RCC 7860 (cell line): ENCODE measurements at regions not wholly inside any gene's neighbourhood (a gene's known extent, or its start where the extent isn't known, plus 50 kb on each side); places are given as distances from the start of the nearest gene placed in this dataset.
"Not testable (repeated sequence)": the region's sequence is repeated elsewhere in the genome, so short reads cannot be mapped to it uniquely, and the experiment has no call there.

Source experiments
- DNase-seq: peaks from one replicate; pipeline ENCODE4 v3.0.0-alpha.2; 2015; ENCODE audit warnings: low spot score
- FAIRE-seq: peaks from 2 replicates; lab custom pipeline; 2012; peaks lifted over from hg19 to GRCh38; lab: Jason Lieb, UNC

DNA sequence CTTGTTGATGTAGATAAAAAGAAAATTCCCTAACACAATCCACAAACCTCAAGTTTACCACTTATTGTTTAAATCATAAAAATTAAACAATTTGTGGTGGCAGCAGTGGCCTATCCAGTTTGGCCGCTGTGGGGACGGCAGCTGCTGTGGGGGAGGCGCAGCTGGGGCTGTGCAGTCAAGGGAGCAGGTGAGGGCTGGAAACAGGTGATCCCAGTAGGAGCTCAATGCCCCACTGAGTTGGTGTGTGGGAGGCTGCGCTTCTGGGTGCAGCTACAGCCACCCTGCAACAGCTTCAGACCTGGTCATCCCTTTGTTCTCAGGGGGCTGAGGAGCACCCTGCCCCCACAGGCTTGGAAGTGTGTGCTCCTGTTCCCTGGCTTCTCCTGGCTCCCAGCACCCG is 266.0 kb upstream of the FSIP2 start:
- DNase-seq, result no peak
- FAIRE-seq, result no peak

DNA sequence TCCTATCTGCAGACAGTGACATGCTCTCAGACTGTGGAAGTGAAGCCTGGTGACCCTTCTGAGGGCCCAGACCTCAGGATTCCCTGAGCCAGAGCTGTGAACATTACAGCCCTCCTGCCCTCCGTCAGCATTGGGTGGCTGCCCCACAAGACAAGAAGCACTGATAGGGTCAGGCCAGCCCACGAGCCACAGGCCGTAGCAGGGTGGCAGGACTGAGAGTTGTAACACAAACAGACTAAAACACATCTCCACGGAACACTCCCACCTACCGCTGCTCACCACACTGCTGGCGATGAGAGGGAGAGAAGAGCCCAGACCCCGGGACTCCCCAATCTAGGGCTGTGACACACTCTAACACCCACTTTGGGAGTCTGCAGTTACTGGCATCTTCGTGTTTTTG is 264.8 kb upstream of the FSIP2 start:
- DNase-seq (no peak), FAIRE-seq (no peak)

- DNase-seq, result no peak
- no peak for FAIRE-seq
Measured at GRCh38 chr2:185475914-185476313, 262.7 kb upstream of the FSIP2 start.

- FAIRE-seq, result no peak
- DNase-seq, result no peak
Measured at GRCh38 chr2:185477452-185477851, 261.2 kb upstream of the FSIP2 start.

DNA sequence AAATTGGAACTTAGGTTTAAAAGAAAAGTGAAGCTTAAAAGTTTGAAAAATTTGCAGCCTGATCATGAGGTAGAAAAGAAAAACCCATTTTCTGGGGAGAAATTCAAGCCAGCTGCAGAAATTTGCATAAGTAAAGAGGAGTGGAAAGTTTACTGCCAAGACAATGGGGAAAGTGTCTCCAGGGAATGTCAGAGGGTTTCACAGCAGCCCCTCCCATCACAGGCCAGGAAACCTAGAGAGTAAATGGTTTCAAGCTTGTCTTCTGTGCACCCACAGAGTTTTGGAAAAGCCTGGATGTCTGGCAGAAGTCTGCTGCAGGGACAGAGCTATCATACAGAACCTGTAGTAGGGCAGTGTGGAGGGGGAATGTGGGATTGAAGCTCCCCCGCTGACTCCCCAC is 254.0 kb upstream of the FSIP2 start:
- DNase-seq (no peak), FAIRE-seq (no peak)

DNA sequence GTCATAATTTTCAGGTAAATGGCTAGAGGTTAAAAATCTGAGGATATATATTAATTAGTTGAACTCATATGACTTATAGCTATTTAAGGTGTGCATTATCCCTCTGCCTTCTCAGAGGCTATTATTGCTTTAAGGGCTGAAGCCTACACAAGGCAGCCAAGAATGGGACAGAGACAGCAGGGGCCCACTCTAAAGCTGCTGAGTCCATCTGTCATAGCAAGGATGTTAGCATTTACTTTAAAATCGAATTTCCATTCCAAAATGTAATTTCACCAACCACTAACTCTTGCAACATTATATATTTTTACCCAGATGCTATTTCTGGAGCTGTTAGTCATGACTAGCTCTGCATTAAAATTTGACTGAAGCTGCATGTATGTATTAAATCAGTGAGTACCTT is 236.3 kb upstream of the FSIP2 start:
- DNase-seq (no peak), FAIRE-seq (no peak)

DNA sequence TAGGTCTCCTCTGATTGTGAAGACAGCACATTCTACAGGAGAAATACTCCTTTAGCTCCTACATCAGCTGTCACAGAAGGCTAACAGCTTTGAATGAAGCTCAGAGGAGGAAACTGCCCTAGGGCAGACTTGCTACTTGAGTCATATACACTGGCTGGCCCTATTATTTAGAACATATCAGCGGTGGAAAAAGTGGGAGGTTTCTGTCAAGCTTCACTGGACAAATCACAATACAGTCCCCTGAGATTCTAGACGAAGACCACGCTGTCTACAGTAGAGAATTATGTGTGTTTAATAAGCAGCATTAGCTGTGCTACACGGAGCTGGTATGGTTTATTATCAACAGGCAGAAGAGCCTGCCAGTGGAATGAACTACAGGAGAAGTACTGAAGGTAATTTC is 230.9 kb upstream of the FSIP2 start:
- no peak for DNase-seq
- FAIRE-seq, result no peak

- FAIRE-seq, result no peak
Measured at GRCh38 chr2:185510060-185510459, 228.5 kb upstream of the FSIP2 start.

DNA sequence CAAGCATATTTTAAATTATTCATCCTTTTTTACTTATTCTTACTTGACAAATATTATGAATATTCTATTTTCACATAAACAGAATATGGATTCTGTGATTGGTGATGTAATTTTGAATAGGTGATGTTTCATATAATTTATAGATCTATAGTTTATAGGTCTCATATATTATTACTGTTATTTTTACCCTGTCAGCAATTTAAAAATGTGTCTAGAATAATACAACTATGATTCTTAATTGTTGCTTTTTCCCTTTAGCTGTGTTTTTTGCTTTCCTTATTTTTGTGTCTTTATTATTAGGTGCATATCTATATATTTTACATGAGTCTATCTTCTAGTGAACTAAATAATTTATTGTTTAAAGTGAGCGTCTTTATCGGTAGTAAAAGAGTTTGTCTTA is 226.7 kb upstream of the FSIP2 start:
- no peak for FAIRE-seq
- no peak for DNase-seq

More at GRCh38 chr2:185510060-185510459, 228.5 kb upstream of the FSIP2 start:
- DNase-seq, result no peak

- DNase-seq, result no peak
- no peak for FAIRE-seq
Measured at GRCh38 chr2:185522472-185522871, 216.1 kb upstream of the FSIP2 start.

GRCh38 chr2:185524242-185524641 is 214.4 kb upstream of the FSIP2 start:
- not testable (repeated sequence) for DNase-seq, FAIRE-seq

- DNase-seq, result no peak
- no peak for FAIRE-seq
Measured at GRCh38 chr2:185526161-185526560, 212.4 kb upstream of the FSIP2 start.

DNA sequence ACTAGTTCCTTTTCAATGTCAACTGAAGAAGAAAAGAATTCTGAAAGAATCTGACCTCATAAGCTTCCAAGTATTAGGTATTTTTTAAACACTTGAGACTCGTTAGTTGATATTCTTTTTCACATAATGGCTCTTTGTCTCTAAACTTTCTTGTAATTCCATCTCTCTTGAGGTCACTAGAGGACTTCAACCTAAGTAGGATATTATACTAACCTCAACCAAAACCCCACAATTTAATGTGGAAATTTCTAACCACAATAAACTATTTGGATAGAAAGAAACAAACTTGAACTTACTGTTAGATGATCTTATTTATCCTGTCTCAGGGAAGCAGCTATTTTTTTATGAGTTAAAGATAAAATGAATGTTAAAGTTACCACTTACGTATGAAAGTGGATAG is 206.9 kb upstream of the FSIP2 start:
- no peak for FAIRE-seq

DNA sequence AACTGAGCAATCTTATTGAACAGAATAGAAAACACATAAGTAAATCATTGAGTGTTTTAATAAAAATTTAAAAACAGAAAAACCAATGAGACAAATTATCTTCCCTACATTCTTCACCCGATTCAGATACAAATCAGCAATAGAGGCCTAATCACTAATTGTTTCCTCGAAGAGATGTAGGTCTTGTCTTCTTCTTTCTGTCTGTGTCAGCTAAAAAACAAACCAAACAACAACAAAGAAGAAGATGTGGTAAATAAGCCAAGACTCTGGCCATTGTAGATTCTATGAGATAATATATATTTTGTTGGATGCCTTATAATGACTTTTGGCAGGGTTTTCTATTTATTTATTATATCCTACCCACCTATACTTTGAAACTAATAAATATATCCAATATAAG is 200.9 kb upstream of the FSIP2 start:
- no peak for DNase-seq
- FAIRE-seq, result no peak

More for the DNA sequence above, 206.9 kb upstream of the FSIP2 start:
- no peak for DNase-seq

- FAIRE-seq (no peak), DNase-seq (no peak)
Measured at GRCh38 chr2:185567196-185567595, 171.4 kb upstream of the FSIP2 start.

GRCh38 chr2:185567940-185568339 is 170.7 kb upstream of the FSIP2 start:
- FAIRE-seq (no peak), DNase-seq (no peak)

GRCh38 chr2:185578322-185578721 is 160.3 kb upstream of the FSIP2 start:
- FAIRE-seq (no peak), DNase-seq (no peak)

- DNase-seq, result peak; percentile 97
- peak; percentile 97 for FAIRE-seq
Measured at GRCh38 chr2:185583058-185583816, 155.4 kb upstream of the FSIP2 start.

GRCh38 chr2:185585165-185585564 is 153.4 kb upstream of the FSIP2 start:
- DNase-seq, FAIRE-seq: not testable (repeated sequence)

- DNase-seq, FAIRE-seq: not testable (repeated sequence)
Measured at GRCh38 chr2:185591276-185591675, 147.3 kb upstream of the FSIP2 start.

GRCh38 chr2:185607945-185608344 is 130.7 kb upstream of the FSIP2 start:
- DNase-seq (no peak), FAIRE-seq (no peak)

- FAIRE-seq, result peak; percentile 80
- peak; percentile 22 for DNase-seq
Measured at GRCh38 chr2:185608799-185609198, 129.8 kb upstream of the FSIP2 start.

DNA sequence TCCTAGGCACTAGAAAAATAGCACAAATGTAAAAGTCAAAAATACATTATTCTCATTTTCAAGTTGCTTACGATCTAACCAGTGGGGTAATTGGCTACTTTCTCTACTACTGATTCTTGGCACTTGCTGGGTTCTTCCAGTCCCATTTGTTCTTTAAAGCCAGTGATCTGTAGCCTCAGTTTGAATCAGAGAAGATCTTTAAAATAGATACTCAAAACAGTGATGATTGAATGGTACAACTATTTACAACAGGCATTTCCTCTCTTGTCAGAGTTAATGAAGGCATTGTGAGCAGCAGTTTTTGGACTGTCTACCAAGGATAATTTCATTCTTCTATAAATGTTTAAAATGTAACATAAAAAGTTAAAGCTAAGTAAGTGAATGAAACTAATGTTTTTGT is 128.3 kb upstream of the FSIP2 start:
- DNase-seq, result no peak
- FAIRE-seq, result no peak
